SU-DHL-6 (cell line): ENCODE measurements at regions not wholly inside any gene's neighbourhood (a gene's known extent, or its start where the extent isn't known, plus 50 kb on each side); places are given as distances from the start of the nearest gene placed in this dataset.

ENCODE experiments used
- H2AFZ ChIP-seq: fragments of 200-600 bp; sonication (generic); 2 replicates; pipeline ENCODE4 v1.6.1; 2014; ENCODE audit warnings: low read depth, mild to moderate bottlenecking, moderate library complexity, mixed read lengths, antibody characterized with exemption, low read length; ENCODE audit not compliant: severe bottlenecking
- H3F3A ChIP-seq: fragments of 200-600 bp; shearing (Covaris generic); 2 replicates; pipeline ENCODE4 v1.6.0; 2016; ENCODE audit warnings: antibody characterized with exemption, mild to moderate bottlenecking; ENCODE audit not compliant: insufficient read depth
- H3K27ac ChIP-seq: fragments of 200-600 bp; sonication (generic); 2 replicates; pipeline ENCODE4 v1.5.1; 2016; ENCODE audit warnings: low read depth, mild to moderate bottlenecking, low read length, moderate library complexity, mixed read lengths
- H3K27me3 ChIP-seq: fragments of 200-600 bp; sonication (generic), shearing (Covaris generic); 2 replicates; pipeline ENCODE4 v1.6.0; 2014; ENCODE audit warnings: mild to moderate bottlenecking, low read length
- H3K36me3 ChIP-seq: fragments of 200-600 bp; sonication (generic); 2 replicates; pipeline ENCODE4 v1.6.1; 2014; ENCODE audit warnings: mild to moderate bottlenecking, low read length, mixed read lengths
- H3K4me2 ChIP-seq: fragments of 300-600, 200-600 bp; shearing (Covaris generic), sonication (generic); 2 replicates; pipeline ENCODE4 v1.6.0; 2014; ENCODE audit warnings: low read length, low read depth, mild to moderate bottlenecking; ENCODE audit not compliant: poor library complexity, severe bottlenecking
- H3K4me3 ChIP-seq: fragments of 200-600 bp; sonication (generic); 2 replicates; pipeline ENCODE4 v1.5.1; 2014; ENCODE audit warnings: antibody characterized with exemption, low read length, mild to moderate bottlenecking, mixed read lengths; ENCODE audit not compliant: insufficient read depth, poor library complexity, severe bottlenecking
- H3K79me2 ChIP-seq: fragments of 200-600 bp; sonication (generic); 2 replicates; pipeline ENCODE4 v1.6.1; 2014; ENCODE audit warnings: mild to moderate bottlenecking, low read length, moderate library complexity; ENCODE audit not compliant: insufficient read depth
- H3K9ac ChIP-seq: fragments of 200-600 bp; sonication (generic); 2 replicates; pipeline ENCODE4 v1.7.0; 2014; ENCODE audit warnings: mild to moderate bottlenecking, low read length
- H3K9me2 ChIP-seq: fragments of 200-600 bp; sonication (generic); replicated peaks from 2 replicates; pipeline ENCODE4 v1.6.1; 2014; ENCODE audit warnings: low read length; ENCODE audit not compliant: insufficient read depth
- H3K9me3 ChIP-seq: fragments of 200-600 bp; sonication (generic); 2 replicates; pipeline ENCODE4 v1.6.1; 2014; ENCODE audit warnings: low read length, mixed read lengths; ENCODE audit not compliant: insufficient read depth
- H4K20me1 ChIP-seq: fragments of 200-600 bp; sonication (generic); 2 replicates; pipeline ENCODE4 v1.6.1; 2014; ENCODE audit warnings: low read depth, mild to moderate bottlenecking, antibody characterized with exemption, low read length, moderate library complexity, mixed read lengths
- CTCF ChIP-seq: fragments of 200-600 bp; sonication (generic); IDR thresholded peaks from one replicate; pipeline ENCODE4 v1.5.1; 2017; ENCODE audit warnings: antibody characterized with exemption, mild to moderate bottlenecking, low read length, moderate library complexity; ENCODE audit not compliant: insufficient read depth, poor library complexity, severe bottlenecking
- EZH2phosphoT487 ChIP-seq: fragments of 200-600 bp; sonication (generic), shearing (Covaris generic); conservative IDR thresholded peaks from 2 replicates; pipeline ENCODE4 v1.6.1; 2018; ENCODE audit warnings: mild to moderate bottlenecking, antibody characterized with exemption, low read length, moderate library complexity, mixed read lengths

DNA sequence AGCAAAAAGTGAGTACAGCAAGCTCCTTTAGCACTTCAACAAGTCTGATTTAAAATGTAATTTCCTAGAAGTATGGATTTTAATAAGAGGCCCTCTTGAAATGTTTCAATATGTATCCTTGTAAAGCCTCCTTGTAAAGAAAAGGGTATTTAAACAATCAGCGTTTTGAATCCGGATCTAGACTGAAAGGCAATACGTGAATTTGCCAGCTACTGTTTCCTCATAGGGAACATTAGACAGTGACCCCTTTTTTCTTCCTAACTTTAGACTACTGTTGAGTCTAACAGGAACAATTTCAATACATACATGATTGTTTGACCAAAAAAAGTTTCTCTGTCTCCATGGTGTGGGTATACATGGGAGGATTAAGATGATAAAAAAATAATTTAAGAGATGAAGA lies 395.0 kb downstream of the TFAP2A start:
- H3K27ac ChIP-seq, result no peak overlapping the region
- no peaks in the 10 kb centered on the region for H3K36me3 ChIP-seq
- no peak overlapping the region for H2AFZ ChIP-seq
- no peak overlapping the region for H3K4me2 ChIP-seq
- no peaks in the 10 kb centered on the region for H3K9me2 ChIP-seq
- H3F3A ChIP-seq, result no peaks in the 10 kb centered on the region
- TF ChIP-seq CTCF (no peak), EZH2phosphoT487 (no peak)
- H3K27me3 ChIP-seq, result no peaks in the 10 kb centered on the region
- H3K79me2 ChIP-seq, result no peaks in the 10 kb centered on the region
- no peak overlapping the region for H3K9ac ChIP-seq
- no peak overlapping the region for H3K4me3 ChIP-seq
- no peaks in the 10 kb centered on the region for H3K9me3 ChIP-seq
- no peaks in the 10 kb centered on the region for H4K20me1 ChIP-seq

DNA sequence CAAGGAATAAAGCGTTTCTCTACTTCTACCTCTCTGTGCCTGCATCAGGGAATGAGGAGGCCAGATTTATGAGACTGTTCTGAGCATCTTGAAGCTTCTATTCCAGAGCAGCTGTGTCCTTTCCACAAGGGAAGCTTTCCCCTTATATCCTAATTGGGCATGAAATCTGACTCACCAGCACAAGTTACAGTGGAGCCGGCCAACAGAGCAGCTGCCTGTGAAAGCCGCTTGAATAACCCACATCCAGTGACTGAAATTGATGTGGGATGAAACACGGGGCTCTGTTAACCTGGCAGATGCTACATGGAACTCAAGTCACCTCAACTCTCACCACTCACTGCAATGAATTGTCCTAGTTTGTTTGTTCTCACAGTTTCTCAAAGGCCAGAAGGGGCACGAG lies 400.3 kb downstream of the TFAP2A start:
- no peak overlapping the region for H3K27ac ChIP-seq
- H3K4me3 ChIP-seq, result no peak overlapping the region
- H2AFZ ChIP-seq, result no peak overlapping the region

GRCh38 chr6:10000551-10000950 lies 414.3 kb downstream of the TFAP2A start:
- H2AFZ ChIP-seq, result no peak overlapping the region
- no peak overlapping the region for H3K4me2 ChIP-seq
- H3K9me2 ChIP-seq, result no peaks in the 10 kb centered on the region

More for the DNA sequence above, 400.3 kb downstream of the TFAP2A start:
- H3K9me2 ChIP-seq, result no peaks in the 10 kb centered on the region
- no peaks in the 10 kb centered on the region for H3K79me2 ChIP-seq
- H3K36me3 ChIP-seq, result no peaks in the 10 kb centered on the region
- no peak overlapping the region for H3K4me2 ChIP-seq
- H3K9me3 ChIP-seq, result no peaks in the 10 kb centered on the region
- no peaks in the 10 kb centered on the region for H4K20me1 ChIP-seq
- no peaks in the 10 kb centered on the region for H3K27me3 ChIP-seq
- H3F3A ChIP-seq, result no peaks in the 10 kb centered on the region
- TF ChIP-seq CTCF, result no peak
- H3K9ac ChIP-seq, result no peak overlapping the region

More at GRCh38 chr6:10000551-10000950, 414.3 kb downstream of the TFAP2A start:
- Histone ChIP-seq H3K9ac (no peak overlapping the region), H3K36me3 (no peaks in the 10 kb centered on the region), H3K4me3 (no peak overlapping the region), H3K79me2 (no peaks in the 10 kb centered on the region), H4K20me1 (no peaks in the 10 kb centered on the region), H3K9me3 (no peaks in the 10 kb centered on the region), H3K27ac (no peak overlapping the region), H3F3A (no peaks in the 10 kb centered on the region), H3K27me3 (no peaks in the 10 kb centered on the region)
- no peak for TF ChIP-seq EZH2phosphoT487
- no peak for TF ChIP-seq CTCF
